Cardiac fibroblast (primary cell): ENCODE measurements at regions not wholly inside any gene's neighbourhood (a gene's known extent, or its start where the extent isn't known, plus 50 kb on each side); places are given as distances from the start of the nearest gene placed in this dataset.

Experiments
- DNase-seq, 2 donors: peaks; one replicate each; pipeline versions ENCODE4 v3.0.0 to v3.0.0-alpha.2; 2010; ENCODE audit warnings: low read depth in 2 of 2
- H3K4me3 ChIP-seq, 2 donors: replicated peaks in 1 of 2; 1 replicate in 1 of 2; 2 replicates in 1 of 2; pipeline ENCODE4 v1.5.1; 2011; ENCODE audit warnings: low read depth in 2 of 2, low read length in 2 of 2, mild to moderate bottlenecking in 2 of 2, moderate library complexity in 1 of 2
- TF ChIP-seq, protein P1 (sequence below): IDR thresholded peaks from one replicate; pipeline ENCODE4 v1.5.1; 2011; ENCODE audit warnings: low read depth, mild to moderate bottlenecking, low read length, inconsistent platforms

DNA sequence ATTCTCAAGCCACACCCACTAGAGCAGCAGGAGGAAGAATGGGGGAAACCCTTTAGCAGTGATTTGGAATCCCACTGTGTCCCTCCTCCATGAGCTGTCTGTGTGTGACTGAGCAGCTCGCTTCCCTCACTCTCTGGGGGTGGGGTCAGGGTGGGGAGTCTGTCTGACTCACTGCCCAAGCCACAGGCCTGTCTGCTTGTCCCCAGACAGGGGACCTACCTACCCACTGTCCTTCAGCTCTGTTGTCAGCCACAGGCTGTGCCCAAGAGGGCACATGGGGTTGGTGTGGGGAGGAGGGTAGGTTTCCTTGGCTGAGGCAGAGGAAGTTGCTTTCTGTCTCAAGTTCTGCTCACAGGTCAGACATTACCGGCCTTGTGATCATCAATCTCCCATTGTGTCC is 127.0 kb downstream of the MAFB start:
- DNase-seq: peak in 1 of 2 donors; percentile 25
- H3K4me3 ChIP-seq: no peak overlapping the region
- TF ChIP-seq, protein P1, sequence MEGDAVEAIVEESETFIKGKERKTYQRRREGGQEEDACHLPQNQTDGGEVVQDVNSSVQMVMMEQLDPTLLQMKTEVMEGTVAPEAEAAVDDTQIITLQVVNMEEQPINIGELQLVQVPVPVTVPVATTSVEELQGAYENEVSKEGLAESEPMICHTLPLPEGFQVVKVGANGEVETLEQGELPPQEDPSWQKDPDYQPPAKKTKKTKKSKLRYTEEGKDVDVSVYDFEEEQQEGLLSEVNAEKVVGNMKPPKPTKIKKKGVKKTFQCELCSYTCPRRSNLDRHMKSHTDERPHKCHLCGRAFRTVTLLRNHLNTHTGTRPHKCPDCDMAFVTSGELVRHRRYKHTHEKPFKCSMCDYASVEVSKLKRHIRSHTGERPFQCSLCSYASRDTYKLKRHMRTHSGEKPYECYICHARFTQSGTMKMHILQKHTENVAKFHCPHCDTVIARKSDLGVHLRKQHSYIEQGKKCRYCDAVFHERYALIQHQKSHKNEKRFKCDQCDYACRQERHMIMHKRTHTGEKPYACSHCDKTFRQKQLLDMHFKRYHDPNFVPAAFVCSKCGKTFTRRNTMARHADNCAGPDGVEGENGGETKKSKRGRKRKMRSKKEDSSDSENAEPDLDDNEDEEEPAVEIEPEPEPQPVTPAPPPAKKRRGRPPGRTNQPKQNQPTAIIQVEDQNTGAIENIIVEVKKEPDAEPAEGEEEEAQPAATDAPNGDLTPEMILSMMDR: no peak

DNA sequence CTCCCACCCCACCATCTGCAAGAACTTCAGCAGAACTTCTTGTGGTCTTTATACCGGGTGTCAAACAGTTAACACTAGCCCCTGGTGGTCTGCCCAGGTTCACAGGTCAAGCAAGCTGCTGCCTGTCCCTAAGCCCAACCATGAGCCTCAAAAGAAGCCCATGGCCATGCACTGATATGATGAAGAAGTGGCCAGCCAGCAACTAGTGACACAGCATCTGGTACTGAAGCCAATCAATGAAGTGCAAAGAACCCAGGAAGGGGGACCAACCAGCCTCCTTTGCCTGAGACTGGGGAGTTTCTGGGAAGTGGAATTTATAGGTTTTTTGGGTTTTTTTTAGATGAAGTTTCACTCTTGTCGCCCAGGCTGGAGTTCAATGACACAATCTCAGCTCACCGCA is 127.8 kb downstream of the MAFB start:
- no peak overlapping the region for H3K4me3 ChIP-seq
- no peak for DNase-seq
- TF ChIP-seq, protein P1: no peak

DNA sequence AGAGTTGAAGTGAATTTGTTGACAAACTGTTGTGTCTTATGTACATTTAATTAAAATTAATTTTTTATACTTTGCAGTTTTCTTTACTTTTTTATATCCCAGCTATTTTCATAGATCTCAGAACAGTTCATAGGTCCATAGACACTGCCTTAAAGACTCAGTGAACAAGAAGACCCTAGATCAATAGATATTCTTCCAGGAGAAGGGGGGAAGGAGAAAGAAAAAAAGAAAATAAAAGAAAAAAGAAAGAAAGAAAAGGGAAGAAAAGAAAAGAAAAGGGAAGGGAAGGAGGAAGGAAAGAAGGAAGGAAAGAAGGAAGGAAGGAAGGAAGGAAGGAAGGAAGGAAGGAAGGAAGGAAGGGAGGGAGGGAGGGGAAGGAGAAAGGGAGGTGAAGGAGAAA is 130.8 kb downstream of the MAFB start:
- TF ChIP-seq, protein P1: no peak
- no peak for DNase-seq
- H3K4me3 ChIP-seq: no peak overlapping the region

DNA sequence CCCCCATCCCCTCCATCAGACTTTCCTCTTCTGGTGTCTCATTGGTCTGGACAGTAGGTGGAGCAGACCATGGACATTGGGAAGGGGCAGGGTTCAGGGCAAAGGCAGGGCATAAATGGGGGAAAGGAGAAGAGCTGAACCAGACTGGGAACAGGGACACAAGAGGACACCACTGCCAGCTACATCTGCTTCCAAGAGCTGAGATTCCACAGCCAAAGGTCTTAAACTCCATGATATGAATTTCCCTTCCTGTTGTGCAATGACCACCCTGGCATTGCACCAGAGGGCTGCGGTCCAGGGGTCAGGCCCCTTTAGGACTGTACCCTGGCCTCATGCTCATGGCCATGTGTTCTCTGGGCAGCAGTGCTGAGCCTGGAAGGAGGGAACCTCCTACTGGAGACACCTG is 137.9 kb downstream of the MAFB start:
- peak in 1 of 2 donors; percentile 38 for DNase-seq
- no peak overlapping the region for H3K4me3 ChIP-seq
- TF ChIP-seq, protein P1: no peak

DNA sequence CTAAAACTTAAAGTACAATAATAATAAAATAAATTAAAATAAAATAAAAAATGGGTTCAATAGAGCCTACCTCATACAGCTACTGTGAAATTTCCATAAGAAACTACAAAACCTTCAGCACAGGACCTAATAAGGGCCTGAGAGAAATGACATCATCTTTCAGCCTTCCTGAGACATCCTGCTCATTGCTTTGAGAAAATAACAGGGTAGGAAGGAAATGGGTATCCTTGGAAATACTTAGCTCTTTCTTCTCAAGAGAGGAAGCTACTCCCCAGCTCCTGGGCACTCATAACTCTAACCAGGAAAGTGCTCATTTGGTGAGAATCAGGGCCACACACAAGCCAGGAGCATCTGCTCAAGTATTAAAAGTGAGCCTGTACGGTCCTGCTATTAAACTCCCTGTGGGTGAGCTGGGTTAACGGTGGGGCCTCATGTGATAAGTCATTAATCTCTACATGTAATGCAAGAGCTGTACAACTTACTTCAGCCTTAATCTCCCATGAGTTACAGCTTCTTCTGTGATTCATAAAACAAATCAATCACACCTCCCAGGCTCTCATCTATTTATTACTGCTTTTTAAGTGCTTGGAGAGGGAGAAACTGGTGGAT is 141.4 kb downstream of the MAFB start:
- TF ChIP-seq, protein P1: no peak
- no peak for DNase-seq
- H3K4me3 ChIP-seq: no peak overlapping the region

DNA sequence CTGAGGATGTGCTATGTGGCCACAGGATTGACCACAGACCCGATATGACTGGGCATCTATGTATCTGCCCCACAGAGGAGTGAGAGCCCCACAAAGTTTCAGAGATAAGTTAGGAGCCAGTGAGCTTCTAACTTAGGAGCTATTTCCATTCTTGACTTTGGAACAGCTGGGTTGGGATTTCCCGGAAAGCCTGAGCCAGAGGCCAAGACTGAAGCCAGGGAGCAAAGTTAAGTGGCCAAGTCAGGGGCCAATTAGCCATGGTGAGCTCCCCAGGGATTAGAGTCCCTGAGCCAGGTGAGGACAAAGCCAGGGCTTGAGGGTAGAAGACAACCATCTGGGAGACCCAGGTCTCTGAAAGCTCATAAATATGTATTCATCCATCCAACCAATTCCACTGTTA is 143.6 kb downstream of the MAFB start:
- TF ChIP-seq, protein P1: no peak
- no peak overlapping the region for H3K4me3 ChIP-seq
- DNase-seq: no peak

DNA sequence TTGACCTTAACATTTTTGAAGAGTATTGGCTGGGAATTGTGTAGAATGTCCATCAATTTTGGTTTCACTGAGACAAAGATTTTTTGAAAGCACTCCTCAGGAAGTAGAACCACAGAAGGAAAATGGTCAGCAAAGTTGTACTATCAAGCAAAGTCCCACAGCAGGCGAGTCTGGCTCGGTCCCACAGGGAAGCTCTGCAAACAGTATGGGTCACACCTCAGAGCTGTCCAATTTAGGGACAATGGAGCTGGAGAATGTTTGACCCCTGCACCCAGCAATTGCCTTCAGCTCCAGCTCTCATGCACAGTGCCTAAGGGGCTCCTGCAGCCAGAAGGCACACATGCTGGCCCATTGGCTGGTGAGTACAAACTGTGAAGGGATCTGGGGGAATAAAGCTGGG is 147.0 kb downstream of the MAFB start:
- no peak for DNase-seq
- H3K4me3 ChIP-seq: no peak overlapping the region
- TF ChIP-seq, protein P1: no peak
